GM21526 (cell line): ENCODE measurements at regions not wholly inside any gene's neighbourhood (a gene's known extent, or its start where the extent isn't known, plus 50 kb on each side); places are given as distances from the start of the nearest gene placed in this dataset.

Source experiments
- ATAC-seq: cut with Tn5 transposase; IDR thresholded peaks from one replicate; pipeline ENCODE4 v1.9.1; 2021; ENCODE audit warnings: moderate library complexity; ENCODE audit not compliant: unreplicated experiment, low FRiP score

- ATAC-seq: no peak
Observed at GRCh38 chr3:135699741-135700140, 265.8 kb upstream of the PPP2R3A start.

DNA sequence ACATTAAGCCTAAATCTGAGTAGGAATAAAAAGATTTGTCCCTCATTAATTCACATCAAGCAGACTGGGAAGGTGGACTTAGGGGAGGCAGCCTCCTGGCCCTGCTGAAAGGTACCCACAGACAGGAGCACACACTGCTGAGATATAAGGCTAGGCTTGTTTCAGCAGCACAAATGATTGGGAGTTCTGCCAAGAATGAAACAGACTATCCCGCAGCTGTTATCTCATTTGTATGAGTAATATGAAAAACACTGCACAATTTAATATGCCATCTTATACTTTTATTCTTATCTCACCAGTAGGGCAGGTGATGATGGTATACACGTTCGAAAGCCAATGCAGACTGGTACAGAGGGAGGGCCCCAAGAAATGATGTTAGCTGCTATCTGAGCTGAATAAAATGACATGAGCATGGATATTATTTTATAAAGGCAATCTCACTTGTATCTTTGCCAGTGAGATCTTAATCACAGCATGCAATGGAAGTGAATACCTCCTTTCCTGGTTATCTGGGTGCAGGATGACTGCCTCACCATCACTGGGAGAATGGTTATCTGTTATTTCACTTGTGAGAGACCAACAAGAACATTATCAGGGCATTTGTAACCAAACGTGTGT, 258.7 kb upstream of the PPP2R3A start:
- ATAC-seq: no peak

DNA sequence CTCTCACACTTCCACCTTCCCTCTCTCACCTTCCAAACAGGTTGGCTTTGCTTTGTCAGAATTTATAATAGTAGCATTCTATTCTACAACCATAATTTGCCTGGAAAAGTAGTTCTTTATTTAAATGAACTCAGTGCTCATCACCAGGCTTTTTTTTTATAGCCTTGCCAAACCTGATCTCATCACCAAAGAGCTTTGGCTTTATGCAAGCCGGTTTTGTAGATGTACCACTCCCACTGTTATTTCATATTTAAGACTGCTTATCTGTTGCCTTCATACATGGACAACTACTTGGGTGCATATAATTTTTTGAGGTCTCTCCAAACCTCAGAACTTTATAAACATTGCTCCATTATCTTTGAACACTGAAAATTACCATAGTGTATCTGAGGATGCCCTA, 246.1 kb upstream of the PPP2R3A start:
- no peak for ATAC-seq

GRCh38 chr3:135728007-135728721, 237.4 kb upstream of the PPP2R3A start:
- no peak for ATAC-seq

- no peak for ATAC-seq
Observed at GRCh38 chr3:135731546-135731945, 234.0 kb upstream of the PPP2R3A start.

DNA sequence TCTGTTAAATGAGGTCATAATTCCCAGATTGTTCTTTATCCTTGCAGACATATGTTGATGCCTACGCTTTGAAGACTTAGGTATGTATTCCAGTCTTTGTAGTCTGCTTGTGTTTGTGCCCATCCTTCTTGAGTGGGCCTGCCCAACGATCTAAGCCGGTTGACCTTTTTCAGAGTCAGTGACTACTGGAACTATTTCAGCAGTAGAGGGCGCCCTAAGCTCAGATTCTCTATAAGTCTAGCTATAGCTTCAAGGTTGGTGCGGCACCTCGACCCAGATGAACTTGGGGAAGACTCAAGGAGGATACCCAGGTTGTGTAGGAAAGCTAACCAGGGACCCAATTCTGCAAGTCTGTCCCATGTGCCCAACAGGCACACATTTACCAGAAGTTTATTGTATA, 228.8 kb upstream of the PPP2R3A start:
- ATAC-seq: no peak

DNA sequence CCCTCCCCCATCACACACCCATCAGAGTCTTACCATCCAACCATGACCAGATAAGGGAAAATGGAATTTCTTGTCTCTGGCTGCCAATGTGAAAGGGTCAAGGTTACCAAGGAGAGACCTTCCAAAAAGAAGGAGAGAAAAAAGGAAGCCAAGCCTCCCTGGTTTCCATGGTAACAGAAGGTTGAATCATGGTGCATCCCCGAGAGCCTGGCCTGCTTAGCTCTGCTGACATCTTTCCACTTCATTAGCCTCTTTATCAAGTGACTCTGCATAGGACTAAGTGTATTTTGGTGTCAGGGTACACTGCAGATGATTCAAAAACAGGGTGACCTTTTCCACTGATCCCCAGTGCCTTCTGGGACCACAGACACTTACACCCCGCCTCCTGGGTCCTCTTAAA, 225.7 kb upstream of the PPP2R3A start:
- no peak for ATAC-seq

DNA sequence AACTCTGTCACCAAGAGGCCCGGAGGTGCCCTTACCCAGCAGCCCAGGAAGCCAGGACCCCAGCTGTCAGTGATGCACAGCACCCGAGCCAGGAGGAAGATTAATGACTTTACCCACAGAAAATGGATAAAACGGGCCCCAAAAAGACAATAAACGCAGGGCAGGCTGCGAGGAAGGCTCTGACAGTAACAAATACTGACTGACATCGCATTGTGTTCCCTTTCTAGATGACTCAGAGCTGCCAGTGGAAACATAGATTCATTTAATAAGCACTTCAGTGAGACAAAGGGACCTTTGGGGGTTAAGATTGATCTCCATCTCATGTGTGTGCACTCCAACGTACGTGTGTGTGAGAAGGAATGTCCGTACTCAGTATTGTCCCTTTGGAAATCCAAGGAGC, 225.3 kb upstream of the PPP2R3A start:
- no peak for ATAC-seq

- no peak for ATAC-seq
Observed at GRCh38 chr3:135740751-135741150, 224.8 kb upstream of the PPP2R3A start.

DNA sequence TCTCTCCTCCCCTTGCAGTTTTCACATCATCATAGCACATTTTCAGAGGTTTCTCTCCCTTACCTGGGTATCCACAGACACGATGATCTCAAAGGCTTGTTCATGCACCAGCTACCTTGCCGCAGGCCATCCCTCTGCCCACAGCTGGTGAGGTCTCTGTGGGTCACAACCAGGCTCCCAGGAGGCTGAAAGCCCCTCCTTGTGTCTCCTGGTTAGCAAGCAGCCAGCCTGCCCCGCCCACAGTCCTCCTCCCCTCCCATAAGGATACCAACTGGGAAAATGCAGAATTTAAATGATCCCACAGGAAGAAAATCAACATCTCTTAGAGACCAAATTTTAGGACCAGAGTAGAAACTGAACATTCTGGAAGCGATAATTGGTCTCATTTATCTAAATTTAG, 213.5 kb upstream of the PPP2R3A start:
- ATAC-seq: no peak

DNA sequence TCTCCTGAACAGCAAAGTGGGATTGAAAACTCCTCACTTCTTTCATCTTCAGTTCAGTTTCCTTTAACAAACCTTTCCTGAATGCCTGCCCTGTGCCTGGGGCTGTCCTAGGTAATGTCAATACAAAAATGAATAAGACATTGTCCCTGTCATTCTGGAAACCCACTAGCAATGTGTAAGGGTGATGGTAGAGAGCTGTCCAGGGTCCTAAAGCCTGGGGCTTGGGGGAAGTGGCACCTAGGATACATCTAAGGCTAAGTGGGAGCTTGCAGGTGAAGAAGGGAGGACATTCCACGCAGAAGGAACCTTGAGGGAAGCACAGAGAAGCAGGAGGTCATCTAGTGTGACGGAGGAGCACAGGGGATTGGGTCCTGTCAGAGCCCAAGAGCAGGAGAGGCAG, 212.7 kb upstream of the PPP2R3A start:
- no peak for ATAC-seq

DNA sequence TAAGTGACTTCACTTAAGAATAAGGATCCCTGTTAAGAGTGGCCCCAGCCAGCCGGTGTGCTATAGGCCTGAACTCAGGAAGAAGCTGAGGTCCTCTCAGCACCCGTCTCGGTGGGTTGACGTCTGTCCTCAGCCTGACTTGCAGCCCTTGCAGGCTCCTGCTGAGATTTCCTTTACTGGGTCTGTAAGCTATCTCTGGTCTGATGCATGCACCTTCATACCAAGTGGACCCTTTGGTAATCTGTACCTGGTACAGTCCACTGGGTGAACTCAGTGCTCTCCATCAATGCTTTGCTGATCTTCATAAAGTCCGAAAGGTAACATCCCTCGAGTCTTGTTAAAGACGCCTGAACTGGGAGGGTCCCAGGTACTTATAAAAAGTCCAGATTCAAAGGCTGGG, 212.0 kb upstream of the PPP2R3A start:
- no peak for ATAC-seq

GRCh38 chr3:135755330-135756105, 210.0 kb upstream of the PPP2R3A start:
- no peak for ATAC-seq

DNA sequence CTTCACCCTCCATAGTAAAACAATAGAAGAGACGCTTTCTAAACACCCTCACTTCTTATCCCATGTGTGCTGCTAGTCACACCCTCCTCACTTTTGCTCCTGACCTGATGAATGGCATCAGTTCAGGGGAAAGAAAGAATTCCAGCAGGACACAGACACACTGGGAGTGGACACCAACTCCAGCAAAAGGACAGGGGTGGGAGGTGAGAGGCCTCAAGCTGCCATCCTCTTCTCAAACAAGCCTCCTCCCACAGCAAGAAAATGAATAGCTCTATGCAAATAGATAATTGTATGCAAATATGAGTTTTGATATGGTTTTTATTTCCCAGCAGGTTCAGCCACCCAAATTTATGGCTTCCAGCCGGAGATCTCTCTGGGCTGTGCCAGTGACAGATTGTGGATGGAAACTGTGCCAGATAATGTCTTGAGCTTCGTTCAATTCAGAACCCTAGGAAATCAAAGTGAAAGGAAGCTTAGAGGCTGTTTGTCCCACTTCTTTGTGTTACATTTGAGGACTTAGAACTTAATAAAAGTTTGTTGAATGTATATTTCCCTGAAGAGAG, 209.3 kb upstream of the PPP2R3A start:
- ATAC-seq: no peak

GRCh38 chr3:135757421-135757820, 208.1 kb upstream of the PPP2R3A start:
- no peak for ATAC-seq

DNA sequence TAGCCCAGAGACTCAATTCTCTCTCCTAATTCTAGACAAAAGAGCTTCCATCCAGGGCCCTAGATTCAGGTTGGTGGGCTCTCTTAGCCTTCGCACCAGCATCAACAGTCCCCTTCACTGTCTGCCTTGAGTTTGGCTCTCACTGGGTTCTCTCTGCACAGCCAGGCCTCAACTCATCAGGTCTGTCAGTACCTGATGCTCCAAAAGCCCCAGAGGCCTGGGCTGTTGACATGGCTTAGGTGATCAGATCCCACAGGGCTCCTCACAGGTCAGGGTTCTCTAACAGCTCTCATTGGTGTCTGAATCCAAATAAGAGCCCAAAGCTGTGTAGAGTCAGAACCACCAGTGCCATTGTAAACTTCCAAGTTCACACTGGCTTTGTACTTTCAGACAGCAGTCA, 206.6 kb upstream of the PPP2R3A start:
- no peak for ATAC-seq

GRCh38 chr3:135759651-135760050, 205.9 kb upstream of the PPP2R3A start:
- no peak for ATAC-seq

GRCh38 chr3:135760581-135760980, 204.9 kb upstream of the PPP2R3A start:
- ATAC-seq: no peak

- ATAC-seq: no peak
Observed at GRCh38 chr3:135762188-135762856, 203.2 kb upstream of the PPP2R3A start.

DNA sequence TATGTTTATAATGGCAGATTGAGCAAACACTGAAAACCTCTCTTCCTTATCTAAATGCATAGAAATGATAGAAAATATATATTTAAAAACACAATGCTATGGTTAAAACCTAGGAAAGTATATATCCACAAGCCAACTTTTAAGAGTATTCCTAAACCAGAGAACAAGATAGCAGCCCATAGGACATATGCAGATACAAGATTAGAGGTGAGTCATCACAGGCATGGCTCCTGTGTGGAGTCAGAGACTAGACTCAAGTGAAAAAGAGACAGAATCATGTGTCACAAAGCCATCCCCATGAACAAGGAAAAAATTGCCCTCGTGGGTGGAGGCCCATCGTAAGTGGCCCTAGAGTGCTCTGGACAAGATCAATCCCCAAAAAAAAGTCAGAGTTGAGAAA, 199.4 kb upstream of the PPP2R3A start:
- ATAC-seq: no peak

DNA sequence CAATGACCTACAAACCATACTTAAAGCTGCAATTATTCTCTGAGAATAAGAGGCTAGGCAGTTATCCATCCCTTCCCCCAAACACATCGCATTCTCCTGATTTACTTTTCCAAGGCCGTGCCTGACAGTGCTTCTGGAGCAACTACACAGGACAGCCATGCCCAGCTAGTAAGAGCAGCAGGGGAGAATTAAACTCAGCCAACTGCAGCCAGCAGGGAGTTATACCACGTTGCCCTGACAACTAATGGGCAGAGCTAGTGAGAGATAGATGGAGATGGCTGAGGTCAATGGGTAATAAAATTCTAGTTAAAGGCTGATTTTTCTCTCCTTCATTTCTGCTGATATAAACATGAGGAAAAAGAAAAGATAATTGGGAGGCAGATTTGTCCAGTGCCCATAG, 193.8 kb upstream of the PPP2R3A start:
- no peak for ATAC-seq
